ENCODE measurements at regions not wholly inside any gene's neighbourhood (a gene's known extent, or its start where the extent isn't known, plus 50 kb on each side); places are given as distances from the start of the nearest gene placed in this dataset.

- Histone ChIP-seq H3K9me2 (replicated peaks; ENCODE audit: insufficient read depth, low read length) (no peaks in the 10 kb centered on the region), H3F3A (ENCODE audit: insufficient read depth) (no peaks in the 10 kb centered on the region), H3K4me2 (ENCODE audit: low read depth, low read length, poor library complexity, severe bottlenecking) (no peak overlapping the region), H3K79me2 (ENCODE audit: insufficient read depth, low read length) (no peaks in the 10 kb centered on the region), H3K4me3 (ENCODE audit: insufficient read depth, low read length, poor library complexity, severe bottlenecking) (no peak overlapping the region), H3K9ac (ENCODE audit: low read length) (no peak overlapping the region), H2AFZ (ENCODE audit: low read depth, low read length, severe bottlenecking) (no peak overlapping the region), H4K20me1 (ENCODE audit: low read depth, low read length) (no peaks in the 10 kb centered on the region), H3K27ac (ENCODE audit: low read depth, low read length) (no peak overlapping the region), H3K36me3 (ENCODE audit: low read length) (no peaks in the 10 kb centered on the region), H3K9me3 (ENCODE audit: insufficient read depth, low read length) (no peaks in the 10 kb centered on the region), H3K27me3 (ENCODE audit: low read length) (no peaks in the 10 kb centered on the region)
- TF ChIP-seq CTCF (IDR thresholded peaks at IDR 0.05; ENCODE audit: insufficient read depth, low read length, poor library complexity, severe bottlenecking) (no peak), EZH2phosphoT487 (conservative IDR thresholded peaks at IDR 0.05; ENCODE audit: low read length) (no peak)
Observed at GRCh38 chr16:5468488-5468887, 370.9 kb upstream of the EEF2KMT start.

- Histone ChIP-seq H3K79me2 (ENCODE audit: insufficient read depth, low read length) (no peaks in the 10 kb centered on the region), H4K20me1 (ENCODE audit: low read depth, low read length) (no peaks in the 10 kb centered on the region), H3K4me3 (ENCODE audit: insufficient read depth, low read length, poor library complexity, severe bottlenecking) (no peak overlapping the region), H3K9me3 (ENCODE audit: insufficient read depth, low read length) (no peaks in the 10 kb centered on the region), H3F3A (ENCODE audit: insufficient read depth) (no peaks in the 10 kb centered on the region), H3K9ac (ENCODE audit: low read length) (no peak overlapping the region), H3K9me2 (replicated peaks; ENCODE audit: insufficient read depth, low read length) (no peaks in the 10 kb centered on the region), H3K4me2 (ENCODE audit: low read depth, low read length, poor library complexity, severe bottlenecking) (no peak overlapping the region), H3K27me3 (ENCODE audit: low read length) (no peaks in the 10 kb centered on the region), H2AFZ (ENCODE audit: low read depth, low read length, severe bottlenecking) (no peak overlapping the region), H3K27ac (ENCODE audit: low read depth, low read length) (no peak overlapping the region), H3K36me3 (ENCODE audit: low read length) (no peaks in the 10 kb centered on the region)
- TF ChIP-seq EZH2phosphoT487 (conservative IDR thresholded peaks at IDR 0.05; ENCODE audit: low read length): no peak
- TF ChIP-seq CTCF (IDR thresholded peaks at IDR 0.05; ENCODE audit: insufficient read depth, low read length, poor library complexity, severe bottlenecking): no peak
Observed at GRCh38 chr16:5467552-5467951, 370.0 kb upstream of the EEF2KMT start.

- Histone ChIP-seq H3F3A (ENCODE audit: insufficient read depth) (no peaks in the 10 kb centered on the region), H3K4me2 (ENCODE audit: low read depth, low read length, poor library complexity, severe bottlenecking) (no peak overlapping the region), H2AFZ (ENCODE audit: low read depth, low read length, severe bottlenecking) (no peak overlapping the region), H3K27me3 (ENCODE audit: low read length) (no peaks in the 10 kb centered on the region), H3K9me2 (replicated peaks; ENCODE audit: insufficient read depth, low read length) (no peaks in the 10 kb centered on the region), H3K9ac (ENCODE audit: low read length) (no peak overlapping the region), H3K36me3 (ENCODE audit: low read length) (no peaks in the 10 kb centered on the region), H3K79me2 (ENCODE audit: insufficient read depth, low read length) (no peaks in the 10 kb centered on the region), H3K27ac (ENCODE audit: low read depth, low read length) (no peak overlapping the region), H3K9me3 (ENCODE audit: insufficient read depth, low read length) (no peaks in the 10 kb centered on the region), H3K4me3 (ENCODE audit: insufficient read depth, low read length, poor library complexity, severe bottlenecking) (no peak overlapping the region), H4K20me1 (ENCODE audit: low read depth, low read length) (no peaks in the 10 kb centered on the region)
- TF ChIP-seq CTCF (IDR thresholded peaks at IDR 0.05; ENCODE audit: insufficient read depth, low read length, poor library complexity, severe bottlenecking): no peak
- no peak for TF ChIP-seq EZH2phosphoT487 (conservative IDR thresholded peaks at IDR 0.05; ENCODE audit: low read length)
Observed at GRCh38 chr16:5466551-5466950, 369.0 kb upstream of the EEF2KMT start.

GRCh38 chr16:5465714-5466113, 368.1 kb upstream of the EEF2KMT start:
- Histone ChIP-seq H3K27me3 (ENCODE audit: low read length) (no peaks in the 10 kb centered on the region), H3K4me2 (ENCODE audit: low read depth, low read length, poor library complexity, severe bottlenecking) (no peak overlapping the region), H3K27ac (ENCODE audit: low read depth, low read length) (no peak overlapping the region), H4K20me1 (ENCODE audit: low read depth, low read length) (no peaks in the 10 kb centered on the region), H3F3A (ENCODE audit: insufficient read depth) (no peaks in the 10 kb centered on the region), H3K9me2 (replicated peaks; ENCODE audit: insufficient read depth, low read length) (no peaks in the 10 kb centered on the region), H3K4me3 (ENCODE audit: insufficient read depth, low read length, poor library complexity, severe bottlenecking) (no peak overlapping the region), H3K79me2 (ENCODE audit: insufficient read depth, low read length) (no peaks in the 10 kb centered on the region), H3K36me3 (ENCODE audit: low read length) (no peaks in the 10 kb centered on the region), H3K9me3 (ENCODE audit: insufficient read depth, low read length) (no peaks in the 10 kb centered on the region), H2AFZ (ENCODE audit: low read depth, low read length, severe bottlenecking) (no peak overlapping the region), H3K9ac (ENCODE audit: low read length) (no peak overlapping the region)
- TF ChIP-seq CTCF (IDR thresholded peaks at IDR 0.05; ENCODE audit: insufficient read depth, low read length, poor library complexity, severe bottlenecking) (no peak), EZH2phosphoT487 (conservative IDR thresholded peaks at IDR 0.05; ENCODE audit: low read length) (no peak)

Measured in SU-DHL-6 (cell line).